OCI-LY3 (cell line): ENCODE measurements at regions not wholly inside any gene's neighbourhood (a gene's known extent, or its start where the extent isn't known, plus 50 kb on each side); places are given as distances from the start of the nearest gene placed in this dataset.

Experiments
- H2AFZ ChIP-seq: fragments of 200-600, 300-600 bp; shearing (Covaris generic); 2 replicates; pipeline ENCODE4 v1.6.0; 2014; ENCODE audit warnings: antibody characterized with exemption, low read depth, low read length
- H3K27ac ChIP-seq: fragments of 200-600, 300-600 bp; sonication (generic); 2 replicates; pipeline ENCODE4 v1.5.1; 2014; ENCODE audit warnings: mild to moderate bottlenecking, low read length, moderate library complexity, mixed read lengths
- H3K27me3 ChIP-seq: fragments of 200-600, 300-600 bp; sonication (generic); 2 replicates; pipeline ENCODE4 v1.6.1; 2014; ENCODE audit warnings: low read depth, low read length, mixed read lengths
- H3K36me3 ChIP-seq: fragments of 200-600, 300-600 bp; sonication (generic); replicated peaks from 2 replicates; pipeline ENCODE3; 2014; ENCODE audit warnings: low read depth, low read length, mixed read lengths
- H3K4me1 ChIP-seq: fragments of 300-600, 200-600 bp; sonication (generic); 2 replicates; pipeline ENCODE4 v1.6.1; 2014; ENCODE audit warnings: low read length, mixed read lengths
- H3K4me2 ChIP-seq: fragments of 200-600, 300-600 bp; sonication (generic); 2 replicates; pipeline ENCODE4 v1.6.1; 2014; ENCODE audit warnings: low read length, mixed read lengths
- H3K4me3 ChIP-seq: fragments of 300-600, 200-600 bp; sonication (generic); 2 replicates; pipeline ENCODE4 v1.5.1; 2014; ENCODE audit warnings: antibody characterized with exemption, mild to moderate bottlenecking, low read length, moderate library complexity
- H3K79me2 ChIP-seq: fragments of 300-600, 200-600 bp; shearing (Covaris generic); 2 replicates; pipeline ENCODE4 v1.6.1; 2014; ENCODE audit warnings: mild to moderate bottlenecking, low read length, mixed read lengths
- H3K9ac ChIP-seq: fragments of 300-600, 200-600 bp; shearing (Covaris generic); 2 replicates; pipeline ENCODE4 v1.6.0; 2014; ENCODE audit warnings: mild to moderate bottlenecking, low read length, moderate library complexity
- H3K9me3 ChIP-seq: fragments of 200-600, 300-600 bp; shearing (Covaris generic); 2 replicates; pipeline ENCODE4 v1.6.1; 2014; ENCODE audit warnings: low read length, mixed read lengths; ENCODE audit not compliant: insufficient read depth
- H4K20me1 ChIP-seq: fragments of 200-600, 300-600 bp; sonication (generic); 2 replicates; pipeline ENCODE4 v1.6.1; 2016; ENCODE audit warnings: low read length, mixed read lengths; ENCODE audit not compliant: insufficient read depth
- EZH2phosphoT487 ChIP-seq: fragments of 200-600 bp; shearing (Covaris generic); IDR thresholded peaks from 2 replicates; pipeline ENCODE4 v1.6.1; 2018; ENCODE audit warnings: antibody characterized with exemption, mixed run types, low read depth
- TF ChIP-seq, protein P1 (sequence below): fragments of 200-600, 300-600 bp; sonication (generic); IDR thresholded peaks from 2 replicates; pipeline ENCODE4 v1.5.1; 2014; ENCODE audit warnings: antibody characterized with exemption, low read length, low read depth

DNA sequence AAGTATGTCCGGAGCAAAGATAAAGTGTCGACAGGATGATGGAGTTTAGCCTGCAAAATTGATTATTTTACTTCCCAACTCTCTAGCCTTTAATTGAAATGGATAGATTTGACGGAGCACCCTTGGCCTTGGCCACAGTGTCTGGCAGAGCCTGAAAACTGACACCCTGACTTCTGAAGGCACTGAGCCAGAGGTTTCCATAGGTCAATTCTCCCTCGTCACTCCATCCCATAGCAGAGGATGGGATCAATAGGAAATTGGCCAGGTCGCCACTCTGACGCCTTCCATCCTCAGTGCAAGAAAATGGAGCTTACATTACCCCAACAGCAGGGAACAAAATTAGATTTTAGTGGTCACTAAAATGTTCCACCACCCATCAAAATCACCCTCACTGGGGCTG, 90.4 kb upstream of the CDH11 start:
- Histone ChIP-seq H3K9ac (no peak overlapping the region), H3K27ac (no peak overlapping the region), H4K20me1 (no peaks in the 10 kb centered on the region), H3K9me3 (no peaks in the 10 kb centered on the region), H3K79me2 (no peaks in the 10 kb centered on the region), H3K4me1 (no peaks in the 10 kb centered on the region), H3K4me3 (no peak overlapping the region), H2AFZ (no peak overlapping the region), H3K27me3 (no peaks in the 10 kb centered on the region), H3K4me2 (no peak overlapping the region), H3K36me3 (no peaks in the 10 kb centered on the region)
- TF ChIP-seq EZH2phosphoT487 = no peak

DNA sequence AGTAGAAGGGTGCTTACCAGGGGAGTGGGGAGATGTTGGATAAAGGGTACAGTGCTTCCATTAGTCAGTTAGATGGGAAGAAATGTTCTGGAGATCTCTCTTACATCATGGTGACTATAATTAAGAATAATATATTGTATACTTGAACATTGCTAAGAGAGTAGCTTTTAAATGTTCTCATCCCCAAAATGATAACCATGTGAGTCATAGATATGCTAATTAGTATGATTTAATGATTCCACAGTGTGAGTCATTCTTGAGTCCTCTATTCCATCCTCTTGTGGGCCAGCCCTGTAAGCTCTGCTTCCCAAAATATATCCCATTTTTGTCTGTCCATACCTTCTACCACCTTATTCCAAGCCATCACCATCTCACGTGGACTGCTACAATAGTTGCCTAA, 80.6 kb upstream of the CDH11 start:
- Histone ChIP-seq H3K9me3 (no peaks in the 10 kb centered on the region), H3K27ac (no peak overlapping the region), H3K27me3 (no peaks in the 10 kb centered on the region), H4K20me1 (no peaks in the 10 kb centered on the region), H3K4me3 (no peak overlapping the region), H3K36me3 (no peaks in the 10 kb centered on the region), H3K79me2 (no peaks in the 10 kb centered on the region), H2AFZ (no peak overlapping the region), H3K4me1 (no peaks in the 10 kb centered on the region), H3K4me2 (no peak overlapping the region), H3K9ac (no peak overlapping the region)
- TF ChIP-seq, protein P1, sequence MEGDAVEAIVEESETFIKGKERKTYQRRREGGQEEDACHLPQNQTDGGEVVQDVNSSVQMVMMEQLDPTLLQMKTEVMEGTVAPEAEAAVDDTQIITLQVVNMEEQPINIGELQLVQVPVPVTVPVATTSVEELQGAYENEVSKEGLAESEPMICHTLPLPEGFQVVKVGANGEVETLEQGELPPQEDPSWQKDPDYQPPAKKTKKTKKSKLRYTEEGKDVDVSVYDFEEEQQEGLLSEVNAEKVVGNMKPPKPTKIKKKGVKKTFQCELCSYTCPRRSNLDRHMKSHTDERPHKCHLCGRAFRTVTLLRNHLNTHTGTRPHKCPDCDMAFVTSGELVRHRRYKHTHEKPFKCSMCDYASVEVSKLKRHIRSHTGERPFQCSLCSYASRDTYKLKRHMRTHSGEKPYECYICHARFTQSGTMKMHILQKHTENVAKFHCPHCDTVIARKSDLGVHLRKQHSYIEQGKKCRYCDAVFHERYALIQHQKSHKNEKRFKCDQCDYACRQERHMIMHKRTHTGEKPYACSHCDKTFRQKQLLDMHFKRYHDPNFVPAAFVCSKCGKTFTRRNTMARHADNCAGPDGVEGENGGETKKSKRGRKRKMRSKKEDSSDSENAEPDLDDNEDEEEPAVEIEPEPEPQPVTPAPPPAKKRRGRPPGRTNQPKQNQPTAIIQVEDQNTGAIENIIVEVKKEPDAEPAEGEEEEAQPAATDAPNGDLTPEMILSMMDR = no peak
- TF ChIP-seq EZH2phosphoT487 = no peak

DNA sequence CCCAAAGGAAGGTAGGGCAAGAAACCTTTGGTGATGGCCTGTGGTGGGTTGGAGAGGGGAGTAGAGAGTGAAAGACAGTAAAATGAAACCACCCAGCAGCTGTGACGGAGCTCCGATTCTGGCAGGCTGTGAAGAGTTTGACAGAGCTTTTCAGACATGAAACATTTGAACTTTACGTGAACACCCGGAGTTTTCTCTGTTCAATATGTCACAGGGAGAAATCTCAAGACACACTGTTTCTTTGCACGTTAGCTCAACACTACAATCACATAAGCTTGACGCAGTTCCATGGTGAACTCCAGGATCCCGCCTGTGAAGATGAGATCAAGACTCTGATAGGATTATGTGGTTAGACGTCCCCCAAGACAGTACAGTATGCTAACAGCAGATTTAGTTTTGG, 79.6 kb upstream of the CDH11 start:
- Histone ChIP-seq H3K27ac (no peak overlapping the region), H3K36me3 (no peaks in the 10 kb centered on the region), H3K4me3 (no peak overlapping the region), H3K79me2 (no peaks in the 10 kb centered on the region), H3K4me1 (no peaks in the 10 kb centered on the region), H4K20me1 (no peaks in the 10 kb centered on the region), H2AFZ (no peak overlapping the region), H3K27me3 (no peaks in the 10 kb centered on the region), H3K9ac (no peak overlapping the region), H3K4me2 (no peak overlapping the region), H3K9me3 (no peaks in the 10 kb centered on the region)
- no peak for TF ChIP-seq EZH2phosphoT487
- TF ChIP-seq, protein P1 = no peak

DNA sequence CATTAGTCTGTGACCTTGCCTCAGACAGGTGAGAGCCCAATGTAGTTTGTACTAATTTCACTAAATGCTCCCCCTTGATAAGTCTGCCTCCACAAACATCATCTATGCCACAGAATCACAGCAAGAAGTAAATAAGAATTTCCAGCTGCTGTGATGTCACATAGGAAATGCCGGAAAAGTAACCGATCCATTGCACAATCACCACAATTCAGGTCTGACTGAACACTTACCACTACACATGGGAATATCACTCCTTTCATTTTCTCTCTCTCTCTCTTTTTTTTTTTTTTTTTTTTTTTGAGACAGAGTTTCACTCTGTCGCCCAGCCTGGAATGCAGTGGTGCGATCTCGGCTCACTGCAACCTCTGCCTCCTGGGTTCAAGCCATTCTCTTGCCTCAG, 79.0 kb upstream of the CDH11 start:
- H2AFZ ChIP-seq = no peak overlapping the region
- no peaks in the 10 kb centered on the region for H3K4me1 ChIP-seq
- TF ChIP-seq, protein P1 = no peak
- no peak for TF ChIP-seq EZH2phosphoT487
- no peaks in the 10 kb centered on the region for H3K79me2 ChIP-seq
- no peaks in the 10 kb centered on the region for H3K36me3 ChIP-seq
- H4K20me1 ChIP-seq = no peaks in the 10 kb centered on the region
- no peak overlapping the region for H3K4me2 ChIP-seq
- no peaks in the 10 kb centered on the region for H3K9me3 ChIP-seq
- no peak overlapping the region for H3K4me3 ChIP-seq
- H3K27ac ChIP-seq = no peak overlapping the region
- H3K27me3 ChIP-seq = no peaks in the 10 kb centered on the region
- no peak overlapping the region for H3K9ac ChIP-seq

DNA sequence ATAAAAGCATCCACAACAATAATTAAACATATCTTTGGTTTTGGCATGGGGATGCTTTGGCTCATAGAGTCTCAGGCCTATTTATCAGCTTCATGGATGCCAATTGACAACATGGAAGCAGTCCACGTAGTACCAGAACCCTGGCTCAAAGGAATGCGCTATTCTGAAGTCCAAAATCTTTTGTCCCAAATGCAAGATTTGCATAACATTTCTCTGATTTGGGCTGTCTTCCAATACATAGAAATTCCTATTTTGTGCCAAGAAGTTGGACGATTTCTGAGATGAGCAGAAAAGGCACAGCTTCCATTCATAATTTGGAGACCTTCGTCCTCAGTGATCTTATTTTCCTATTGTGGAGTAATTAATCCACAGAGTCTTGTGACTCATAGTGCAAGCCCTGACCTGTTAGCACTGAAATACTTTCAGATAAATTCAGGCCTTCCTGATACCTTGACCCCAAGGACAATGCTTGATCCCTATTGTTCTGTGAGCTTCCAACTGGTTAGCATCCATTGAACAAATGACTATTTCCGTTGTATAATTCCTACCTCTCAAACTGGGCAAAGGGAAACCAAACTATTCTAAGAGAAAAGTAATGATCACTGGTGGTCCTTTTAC, 78.4 kb upstream of the CDH11 start:
- Histone ChIP-seq H3K9ac (no peak overlapping the region), H3K27me3 (no peaks in the 10 kb centered on the region), H3K79me2 (no peaks in the 10 kb centered on the region), H3K4me2 (no peak overlapping the region), H2AFZ (no peak overlapping the region), H3K27ac (no peak overlapping the region), H3K9me3 (no peaks in the 10 kb centered on the region), H3K36me3 (no peaks in the 10 kb centered on the region), H4K20me1 (no peaks in the 10 kb centered on the region), H3K4me3 (no peak overlapping the region), H3K4me1 (no peaks in the 10 kb centered on the region)
- TF ChIP-seq EZH2phosphoT487 = no peak
- TF ChIP-seq, protein P1 = no peak
